IMR-90 (cell line): ENCODE measurements at regions not wholly inside any gene's neighbourhood (a gene's known extent, or its start where the extent isn't known, plus 50 kb on each side); places are given as distances from the start of the nearest gene placed in this dataset.

Source experiments
- CTCF ChIP-seq: conservative IDR thresholded peaks from 2 replicates; pipeline ENCODE4 v1.5.1; 2012; ENCODE audit warnings: mild to moderate bottlenecking, low read depth, low read length, improper control_type of control experiment
- ELK1 ChIP-seq: fragments of 150-350 bp; IDR thresholded peaks from 2 replicates; pipeline ENCODE4 v1.6.1; 2016; ENCODE audit warnings: low read depth, mild to moderate bottlenecking, low read length, moderate library complexity, borderline replicate concordance
- FOS ChIP-seq: fragments of 150-350 bp; IDR thresholded peaks from 2 replicates; pipeline ENCODE4 v1.6.1; 2016; ENCODE audit warnings: low read depth, low read length
- MXI1 ChIP-seq: IDR thresholded peaks from 2 replicates; pipeline ENCODE4 v1.6.1; 2012; ENCODE audit warnings: low read depth, mild to moderate bottlenecking, low read length, moderate library complexity, borderline replicate concordance
- POLR2A ChIP-seq: IDR thresholded peaks from 2 replicates; pipeline ENCODE4 v1.6.1; 2012; ENCODE audit warnings: mild to moderate bottlenecking, low read depth, low read length
- RAD21 ChIP-seq: IDR thresholded peaks from 2 replicates; pipeline ENCODE4 v1.6.1; 2012; ENCODE audit warnings: low read length, improper control_type of control experiment
- RFX5 ChIP-seq: IDR thresholded peaks from 2 replicates; pipeline ENCODE4 v1.8.0; 2012; ENCODE audit warnings: low read depth, mild to moderate bottlenecking, low read length, moderate library complexity
- SMC3 ChIP-seq: fragments of 150-350 bp; IDR thresholded peaks from 2 replicates; pipeline ENCODE4 v1.6.1; 2016; ENCODE audit warnings: low read depth, mild to moderate bottlenecking, antibody characterized with exemption, low read length, moderate library complexity
- USF2 ChIP-seq: fragments of 150-350 bp; IDR thresholded peaks from 2 replicates; pipeline ENCODE4 v1.6.1; 2017; ENCODE audit warnings: mild to moderate bottlenecking, antibody characterized with exemption, low read length, low read depth

- TF ChIP-seq CTCF (no peak), RAD21 (no peak), MXI1 (no peak), USF2 (no peak), SMC3 (no peak), POLR2A (no peak), RFX5 (no peak), FOS (no peak), ELK1 (no peak)
Measured at GRCh38 chr12:89059056-89059455, 293.2 kb downstream of the DUSP6 start.
